Duodenal mucosa (tissue), 2 donors: ENCODE measurements at regions not wholly inside any gene's neighbourhood (a gene's known extent, or its start where the extent isn't known, plus 50 kb on each side); places are given as distances from the start of the nearest gene placed in this dataset.

Experiments used
- H3K27ac ChIP-seq: one replicate; pipeline ENCODE4 v1.7.0; 2013; ENCODE audit warnings: low read depth, low read length
- H3K27me3 ChIP-seq, 2 donors: one replicate each; pipeline ENCODE4 v1.7.0; 2013; ENCODE audit warnings: low read length in 2 of 2, control low read depth in 1 of 2; ENCODE audit not compliant: insufficient read depth in 2 of 2, control insufficient read depth in 1 of 2
- H3K36me3 ChIP-seq, 2 donors: one replicate each; pipeline ENCODE4 v1.7.0; 2013; ENCODE audit warnings: low read length in 2 of 2, control low read depth in 1 of 2; ENCODE audit not compliant: insufficient read depth in 2 of 2, control insufficient read depth in 1 of 2
- H3K4me1 ChIP-seq, 2 donors: one replicate each; pipeline ENCODE4 v1.7.0; 2013; ENCODE audit warnings: low read length in 2 of 2, control low read depth in 1 of 2; ENCODE audit not compliant: insufficient read depth in 2 of 2, control insufficient read depth in 1 of 2
- H3K4me3 ChIP-seq, 2 donors: one replicate each; pipeline ENCODE4 v1.7.0; 2013; ENCODE audit warnings: low read length in 2 of 2, low read depth in 1 of 2
- H3K9ac ChIP-seq, 2 donors: one replicate each; pipeline ENCODE4 v1.7.0; 2013; ENCODE audit warnings: low read length in 2 of 2, low read depth in 1 of 2
- H3K9me3 ChIP-seq, 2 donors: one replicate each; pipeline ENCODE4 v1.7.0; 2013; ENCODE audit warnings: low read length in 2 of 2, control low read depth in 1 of 2; ENCODE audit not compliant: control insufficient read depth in 1 of 2

- no peaks in the 10 kb centered on the region for H3K27me3 ChIP-seq
- no peaks in the 10 kb centered on the region for H3K36me3 ChIP-seq
- no peaks in the 10 kb centered on the region for H3K4me1 ChIP-seq
- no peak overlapping the region for H3K9ac ChIP-seq
- H3K27ac ChIP-seq: no peak overlapping the region
- H3K9me3 ChIP-seq: no peaks in the 10 kb centered on the region
- no peak overlapping the region for H3K4me3 ChIP-seq
Observed at GRCh38 chr4:23298371-23298770, 591.5 kb downstream of the PPARGC1A start.

GRCh38 chr4:23297327-23297726, 592.5 kb downstream of the PPARGC1A start:
- Histone ChIP-seq H3K4me3 (no peak overlapping the region), H3K9me3 (no peaks in the 10 kb centered on the region), H3K27ac (no peak overlapping the region), H3K4me1 (no peaks in the 10 kb centered on the region), H3K27me3 (no peaks in the 10 kb centered on the region), H3K9ac (no peak overlapping the region), H3K36me3 (no peaks in the 10 kb centered on the region)

DNA sequence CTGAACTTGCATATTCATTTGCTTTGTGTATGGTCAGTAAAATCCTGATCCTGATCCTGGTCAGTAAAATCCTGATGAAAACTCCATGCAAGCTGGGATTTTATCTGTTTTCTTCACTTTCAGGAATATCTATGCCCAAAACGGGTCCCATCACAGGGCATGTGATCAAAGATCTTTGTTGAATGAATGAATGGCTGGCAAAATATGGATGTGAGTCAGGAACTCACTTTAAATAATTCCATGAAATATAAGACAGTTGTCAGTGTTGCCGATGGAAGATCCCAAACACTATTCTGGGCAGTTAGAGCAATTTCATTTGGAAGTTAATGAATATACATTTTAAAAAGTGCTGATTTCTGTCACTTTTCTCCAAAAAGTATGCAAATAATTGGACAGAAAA, 598.4 kb downstream of the GBA3 start:
- H3K4me1 ChIP-seq: no peaks in the 10 kb centered on the region
- H3K27ac ChIP-seq: no peak overlapping the region
- no peak overlapping the region for H3K9ac ChIP-seq
- H3K27me3 ChIP-seq: no peaks in the 10 kb centered on the region
- H3K9me3 ChIP-seq: no peaks in the 10 kb centered on the region
- no peak overlapping the region for H3K4me3 ChIP-seq
- no peaks in the 10 kb centered on the region for H3K36me3 ChIP-seq

- no peak overlapping the region for H3K9ac ChIP-seq
- no peaks in the 10 kb centered on the region for H3K9me3 ChIP-seq
- H3K4me1 ChIP-seq: no peaks in the 10 kb centered on the region
- H3K27ac ChIP-seq: no peak overlapping the region
- no peaks in the 10 kb centered on the region for H3K36me3 ChIP-seq
- H3K27me3 ChIP-seq: no peaks in the 10 kb centered on the region
- no peak overlapping the region for H3K4me3 ChIP-seq
Observed at GRCh38 chr4:23290656-23291055, 597.9 kb downstream of the GBA3 start.

- H3K36me3 ChIP-seq: no peaks in the 10 kb centered on the region
- H3K4me1 ChIP-seq: no peaks in the 10 kb centered on the region
- H3K9me3 ChIP-seq: no peaks in the 10 kb centered on the region
- no peak overlapping the region for H3K9ac ChIP-seq
- no peak overlapping the region for H3K4me3 ChIP-seq
- H3K27me3 ChIP-seq: no peaks in the 10 kb centered on the region
- no peak overlapping the region for H3K27ac ChIP-seq
Observed at GRCh38 chr4:23279377-23279986, 586.7 kb downstream of the GBA3 start.

DNA sequence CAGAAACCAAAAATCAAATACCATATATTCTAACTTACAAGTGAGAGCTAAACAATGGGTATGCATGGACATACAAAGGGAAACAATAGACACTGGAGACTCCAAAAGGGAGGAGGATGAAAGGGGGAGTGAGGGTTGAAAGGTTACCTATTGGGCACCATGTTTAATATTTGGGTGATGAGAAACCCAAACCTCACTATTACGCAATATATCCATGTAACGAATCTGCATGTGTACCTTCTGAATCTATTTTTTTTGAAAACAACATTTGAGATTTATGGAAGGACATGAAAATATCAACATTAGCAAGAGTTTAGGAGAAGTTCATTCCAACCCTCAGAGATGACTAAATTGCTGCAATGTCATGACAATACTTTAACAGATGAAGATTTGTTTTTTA, 586.1 kb downstream of the GBA3 start:
- no peak overlapping the region for H3K4me3 ChIP-seq
- no peak overlapping the region for H3K27ac ChIP-seq

GRCh38 chr4:23276076-23276475, 583.3 kb downstream of the GBA3 start:
- Histone ChIP-seq H3K9me3 (no peaks in the 10 kb centered on the region), H3K27ac (no peak overlapping the region), H3K4me3 (no peak overlapping the region), H3K27me3 (no peaks in the 10 kb centered on the region), H3K9ac (no peak overlapping the region), H3K36me3 (no peaks in the 10 kb centered on the region), H3K4me1 (no peaks in the 10 kb centered on the region)

More for the DNA sequence above, 586.1 kb downstream of the GBA3 start:
- Histone ChIP-seq H3K9ac (no peak overlapping the region), H3K4me1 (no peaks in the 10 kb centered on the region), H3K9me3 (no peaks in the 10 kb centered on the region), H3K36me3 (no peaks in the 10 kb centered on the region), H3K27me3 (no peaks in the 10 kb centered on the region)

DNA sequence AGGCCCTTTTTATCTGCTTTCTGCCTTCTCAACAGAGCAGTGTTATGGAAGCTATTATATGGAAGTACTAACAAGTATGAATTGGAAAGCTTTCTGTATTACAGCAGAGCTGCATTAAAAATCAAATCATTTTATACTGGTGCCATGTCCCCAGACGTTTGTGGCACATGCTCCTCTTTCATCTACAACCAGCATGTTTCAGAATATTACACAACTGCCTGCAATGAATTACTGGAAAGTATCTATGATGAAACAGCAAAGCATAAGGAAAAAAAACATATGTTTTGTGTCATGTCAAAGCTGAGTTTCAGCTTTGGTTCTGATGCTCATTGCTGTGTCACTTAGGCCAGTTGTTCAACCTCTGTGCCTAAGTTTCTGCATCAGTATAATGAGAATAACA, 576.8 kb downstream of the GBA3 start:
- H3K9me3 ChIP-seq: no peaks in the 10 kb centered on the region
- no peak overlapping the region for H3K9ac ChIP-seq
- H3K36me3 ChIP-seq: no peaks in the 10 kb centered on the region
- H3K4me1 ChIP-seq: no peaks in the 10 kb centered on the region
- H3K4me3 ChIP-seq: no peak overlapping the region
- H3K27ac ChIP-seq: no peak overlapping the region
- no peaks in the 10 kb centered on the region for H3K27me3 ChIP-seq

GRCh38 chr4:23268072-23268771, 575.5 kb downstream of the GBA3 start:
- Histone ChIP-seq H3K36me3 (no peaks in the 10 kb centered on the region), H3K4me3 (no peak overlapping the region), H3K27me3 (no peaks in the 10 kb centered on the region), H3K4me1 (no peaks in the 10 kb centered on the region), H3K9ac (no peak overlapping the region), H3K9me3 (no peaks in the 10 kb centered on the region), H3K27ac (no peak overlapping the region)

- H3K9ac ChIP-seq: no peak overlapping the region
Observed at GRCh38 chr4:23266401-23266800, 573.7 kb downstream of the GBA3 start.

More at GRCh38 chr4:23266401-23266800, 573.7 kb downstream of the GBA3 start:
- no peaks in the 10 kb centered on the region for H3K27me3 ChIP-seq
- H3K27ac ChIP-seq: no peak overlapping the region
- no peaks in the 10 kb centered on the region for H3K4me1 ChIP-seq
- H3K4me3 ChIP-seq: no peak overlapping the region
- no peaks in the 10 kb centered on the region for H3K36me3 ChIP-seq
- no peaks in the 10 kb centered on the region for H3K9me3 ChIP-seq
